ENCODE measurements at regions not wholly inside any gene's neighbourhood (a gene's known extent, or its start where the extent isn't known, plus 50 kb on each side); places are given as distances from the start of the nearest gene placed in this dataset.
"Not testable (repeated sequence)": the region's sequence is repeated elsewhere in the genome, so short reads cannot be mapped to it uniquely, and the experiment has no call there.

GRCh38 chr4:123230061-123230460 is 166.5 kb upstream of the SPRY1 start:
- DNase-seq (ENCODE audit: low spot score), result no peak
- TF ChIP-seq, protein P1, sequence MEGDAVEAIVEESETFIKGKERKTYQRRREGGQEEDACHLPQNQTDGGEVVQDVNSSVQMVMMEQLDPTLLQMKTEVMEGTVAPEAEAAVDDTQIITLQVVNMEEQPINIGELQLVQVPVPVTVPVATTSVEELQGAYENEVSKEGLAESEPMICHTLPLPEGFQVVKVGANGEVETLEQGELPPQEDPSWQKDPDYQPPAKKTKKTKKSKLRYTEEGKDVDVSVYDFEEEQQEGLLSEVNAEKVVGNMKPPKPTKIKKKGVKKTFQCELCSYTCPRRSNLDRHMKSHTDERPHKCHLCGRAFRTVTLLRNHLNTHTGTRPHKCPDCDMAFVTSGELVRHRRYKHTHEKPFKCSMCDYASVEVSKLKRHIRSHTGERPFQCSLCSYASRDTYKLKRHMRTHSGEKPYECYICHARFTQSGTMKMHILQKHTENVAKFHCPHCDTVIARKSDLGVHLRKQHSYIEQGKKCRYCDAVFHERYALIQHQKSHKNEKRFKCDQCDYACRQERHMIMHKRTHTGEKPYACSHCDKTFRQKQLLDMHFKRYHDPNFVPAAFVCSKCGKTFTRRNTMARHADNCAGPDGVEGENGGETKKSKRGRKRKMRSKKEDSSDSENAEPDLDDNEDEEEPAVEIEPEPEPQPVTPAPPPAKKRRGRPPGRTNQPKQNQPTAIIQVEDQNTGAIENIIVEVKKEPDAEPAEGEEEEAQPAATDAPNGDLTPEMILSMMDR (IDR thresholded peaks at IDR 0.05; ENCODE audit: extremely low read depth, missing control alignments), result no peak

DNA sequence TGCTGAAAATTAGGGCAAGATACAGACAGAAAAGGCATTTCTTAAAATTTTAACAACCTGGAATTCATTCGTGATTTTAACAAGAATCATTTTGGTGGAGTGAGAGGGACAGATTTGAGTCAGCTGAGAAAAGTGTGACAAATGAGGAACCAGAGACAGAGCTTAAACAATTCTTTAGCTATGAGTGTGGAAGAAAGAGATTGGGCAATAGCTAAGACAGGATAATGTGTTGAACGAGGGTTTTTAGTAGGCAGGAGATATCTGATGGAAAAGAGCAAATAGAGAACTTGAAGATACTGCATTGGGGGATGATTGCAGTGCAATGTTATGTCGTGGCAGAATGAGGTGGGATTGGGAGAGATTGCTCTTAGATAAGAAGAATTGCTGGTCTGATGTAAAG is 164.2 kb upstream of the SPRY1 start:
- TF ChIP-seq, protein P1 (IDR thresholded peaks at IDR 0.05; ENCODE audit: extremely low read depth, missing control alignments), result no peak
- DNase-seq (ENCODE audit: low spot score), result no peak

DNA sequence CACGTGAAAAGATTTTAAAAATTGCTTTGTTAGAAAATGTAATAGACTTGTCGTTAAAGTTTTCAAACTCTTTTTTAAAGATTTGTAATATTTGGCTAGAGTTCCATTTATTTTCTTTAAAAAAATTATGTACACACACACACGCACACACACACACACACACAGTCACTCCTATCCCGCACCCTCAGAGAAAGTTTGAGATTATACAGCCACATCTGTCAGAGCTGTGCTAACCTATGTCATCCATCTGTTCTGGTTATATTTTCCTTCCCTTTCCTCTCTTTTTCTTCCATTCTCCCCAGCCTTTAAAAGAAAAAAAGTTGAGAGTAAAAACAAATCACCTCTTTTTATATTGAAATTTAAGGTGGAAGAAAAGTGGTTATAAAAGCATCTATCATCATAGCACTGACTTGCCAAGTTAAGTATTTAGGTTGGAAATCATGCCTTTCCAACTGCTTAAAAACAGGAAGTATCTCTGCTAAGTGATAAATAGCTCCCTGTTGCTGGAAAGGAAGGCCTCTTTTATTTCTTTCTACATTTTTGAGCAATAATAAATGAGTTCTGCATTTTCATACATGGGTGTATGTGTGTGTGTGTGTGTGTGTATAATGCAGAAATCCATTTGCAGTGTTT is 163.3 kb upstream of the SPRY1 start:
- no peak for DNase-seq (ENCODE audit: low spot score)

GRCh38 chr4:123234955-123235354 is 161.6 kb upstream of the SPRY1 start:
- DNase-seq (ENCODE audit: low spot score), result no peak
- TF ChIP-seq, protein P1 (IDR thresholded peaks at IDR 0.05; ENCODE audit: extremely low read depth, missing control alignments), result no peak

More for the DNA sequence above, 163.3 kb upstream of the SPRY1 start:
- TF ChIP-seq, protein P1 (IDR thresholded peaks at IDR 0.05; ENCODE audit: extremely low read depth, missing control alignments), result no peak

DNA sequence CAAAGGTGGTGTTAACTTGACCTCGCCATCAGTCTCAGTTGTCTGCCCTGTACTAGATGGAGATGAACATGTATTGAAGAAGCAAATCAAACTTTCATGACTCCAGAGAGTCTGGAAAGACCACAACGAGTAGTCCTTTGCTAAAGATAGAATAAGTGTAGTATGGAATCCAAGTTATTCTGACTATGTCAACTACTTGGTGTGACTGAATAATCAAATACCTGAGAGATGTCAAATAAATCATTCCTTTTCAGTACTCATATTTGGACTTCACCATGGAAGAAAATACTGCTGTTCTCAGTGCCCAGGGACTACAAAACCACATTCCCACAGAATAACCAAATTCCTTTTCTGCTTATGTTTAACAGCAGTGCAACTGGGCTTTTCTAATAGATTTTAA is 161.2 kb upstream of the SPRY1 start:
- TF ChIP-seq, protein P1 (IDR thresholded peaks at IDR 0.05; ENCODE audit: extremely low read depth, missing control alignments), result no peak
- DNase-seq (ENCODE audit: low spot score), result no peak

DNA sequence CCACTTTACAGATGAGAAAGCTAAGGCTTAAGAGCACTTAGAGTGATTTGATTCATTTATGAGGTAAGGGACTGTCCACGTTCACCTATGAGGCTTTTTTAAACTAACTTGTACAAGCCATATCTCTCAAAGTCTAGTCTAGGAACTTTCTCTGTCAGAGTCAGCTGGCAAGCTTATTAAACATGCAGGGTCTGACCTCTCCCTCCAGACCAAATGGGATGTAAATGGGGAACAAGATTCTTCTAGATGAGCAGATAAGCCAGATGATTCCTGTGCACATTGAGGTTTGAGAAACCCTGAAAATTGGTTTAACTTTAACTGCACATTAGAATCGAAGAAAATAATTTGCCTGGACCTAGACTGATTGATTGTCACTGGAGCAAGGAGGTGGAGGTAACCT is 160.0 kb upstream of the SPRY1 start:
- TF ChIP-seq, protein P1 (IDR thresholded peaks at IDR 0.05; ENCODE audit: extremely low read depth, missing control alignments), result no peak
- no peak for DNase-seq (ENCODE audit: low spot score)

- DNase-seq (ENCODE audit: low spot score), result not testable (repeated sequence)
Observed at GRCh38 chr4:123240286-123240685, 156.3 kb upstream of the SPRY1 start.

- DNase-seq (ENCODE audit: low spot score), result not testable (repeated sequence)
Observed at GRCh38 chr4:123243220-123243619, 153.4 kb upstream of the SPRY1 start.

All from GM20000 (cell line).